Fibroblast of mammary gland (primary cell): ENCODE measurements at regions not wholly inside any gene's neighbourhood (a gene's known extent, or its start where the extent isn't known, plus 50 kb on each side); places are given as distances from the start of the nearest gene placed in this dataset.

ENCODE experiments used
- DNase-seq: peaks from one replicate; pipeline ENCODE4 v3.0.0-alpha.2; 2010; ENCODE audit warnings: low read depth
- H3K4me3 ChIP-seq: 2 replicates; pipeline ENCODE4 v1.5.1; 2011; ENCODE audit warnings: low read depth, mild to moderate bottlenecking, low read length, moderate library complexity; ENCODE audit not compliant: control insufficient read depth
- CTCF ChIP-seq: conservative IDR thresholded peaks from 2 replicates; pipeline ENCODE4 v1.5.1; 2011; ENCODE audit warnings: low read depth, low read length, inconsistent platforms; ENCODE audit not compliant: control insufficient read depth, insufficient read depth

GRCh38 chr10:90407851-90408250 is 450.0 kb downstream of the HTR7 start:
- no peak overlapping the region for H3K4me3 ChIP-seq
- no peak for DNase-seq
- no peak for TF ChIP-seq CTCF

- no peak overlapping the region for H3K4me3 ChIP-seq
- no peak for DNase-seq
- TF ChIP-seq CTCF: no peak
Observed at GRCh38 chr10:90412582-90412981, 445.3 kb downstream of the HTR7 start.

- no peak overlapping the region for H3K4me3 ChIP-seq
- no peak for TF ChIP-seq CTCF
- peak; percentile 62 for DNase-seq
Observed at GRCh38 chr10:90413196-90413595, 444.6 kb downstream of the HTR7 start.

GRCh38 chr10:90414926-90415325 is 442.9 kb downstream of the HTR7 start:
- TF ChIP-seq CTCF: no peak
- DNase-seq: no peak
- no peak overlapping the region for H3K4me3 ChIP-seq

- peak; percentile 91 for DNase-seq
- TF ChIP-seq CTCF: no peak
Observed at GRCh38 chr10:90417029-90417428, 440.8 kb downstream of the HTR7 start.

GRCh38 chr10:90417476-90418210 is 440.2 kb downstream of the HTR7 start:
- H3K4me3 ChIP-seq: no peak overlapping the region
- no peak for TF ChIP-seq CTCF
- DNase-seq: peak; percentile 27

More at GRCh38 chr10:90417029-90417428, 440.8 kb downstream of the HTR7 start:
- H3K4me3 ChIP-seq: no peak overlapping the region
